SK-N-MC (cell line): ENCODE measurements at regions not wholly inside any gene's neighbourhood (a gene's known extent, or its start where the extent isn't known, plus 50 kb on each side); places are given as distances from the start of the nearest gene placed in this dataset.

Source experiments
- EZH2 ChIP-seq: fragments of 200-600 bp; sonication (generic); IDR thresholded peaks from one replicate; pipeline ENCODE4 v1.6.1; 2017; ENCODE audit warnings: antibody characterized with exemption
- POLR2AphosphoS5 ChIP-seq: IDR thresholded peaks from 2 replicates; pipeline ENCODE4 v1.6.1; 2012; ENCODE audit warnings: mild to moderate bottlenecking, low read depth, low read length, borderline replicate concordance

GRCh38 chr22:27407369-27407985 is 394.1 kb downstream of the MN1 start:
- TF ChIP-seq EZH2 (no peak), POLR2AphosphoS5 (no peak)
